ENCODE measurements at regions not wholly inside any gene's neighbourhood (a gene's known extent, or its start where the extent isn't known, plus 50 kb on each side); places are given as distances from the start of the nearest gene placed in this dataset.
"Not testable (repeated sequence)": the region's sequence is repeated elsewhere in the genome, so short reads cannot be mapped to it uniquely, and the experiment has no call there.

DNA sequence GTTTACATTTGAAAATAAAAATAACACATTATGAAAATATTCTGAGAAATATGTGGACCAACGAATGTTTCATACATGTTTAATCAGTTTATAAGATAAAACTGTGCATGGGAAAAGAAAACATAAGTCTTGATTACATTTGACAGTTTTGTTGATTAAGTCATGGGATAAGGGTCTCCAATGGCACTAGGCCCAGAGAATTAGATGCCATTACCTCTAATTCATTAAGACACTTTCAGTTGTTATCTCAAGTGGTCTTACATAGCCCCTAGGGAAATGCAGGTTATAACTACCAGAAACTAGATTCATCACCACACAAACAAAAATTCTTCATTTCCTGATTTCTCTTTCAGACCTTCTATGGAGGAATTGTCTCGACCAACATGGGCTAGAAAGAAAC is 300.8 kb downstream of the PCDH7 start:
- Histone ChIP-seq H3K4me3 (no peak overlapping the region), H3K27ac (no peak overlapping the region)
- TF ChIP-seq, protein P1, sequence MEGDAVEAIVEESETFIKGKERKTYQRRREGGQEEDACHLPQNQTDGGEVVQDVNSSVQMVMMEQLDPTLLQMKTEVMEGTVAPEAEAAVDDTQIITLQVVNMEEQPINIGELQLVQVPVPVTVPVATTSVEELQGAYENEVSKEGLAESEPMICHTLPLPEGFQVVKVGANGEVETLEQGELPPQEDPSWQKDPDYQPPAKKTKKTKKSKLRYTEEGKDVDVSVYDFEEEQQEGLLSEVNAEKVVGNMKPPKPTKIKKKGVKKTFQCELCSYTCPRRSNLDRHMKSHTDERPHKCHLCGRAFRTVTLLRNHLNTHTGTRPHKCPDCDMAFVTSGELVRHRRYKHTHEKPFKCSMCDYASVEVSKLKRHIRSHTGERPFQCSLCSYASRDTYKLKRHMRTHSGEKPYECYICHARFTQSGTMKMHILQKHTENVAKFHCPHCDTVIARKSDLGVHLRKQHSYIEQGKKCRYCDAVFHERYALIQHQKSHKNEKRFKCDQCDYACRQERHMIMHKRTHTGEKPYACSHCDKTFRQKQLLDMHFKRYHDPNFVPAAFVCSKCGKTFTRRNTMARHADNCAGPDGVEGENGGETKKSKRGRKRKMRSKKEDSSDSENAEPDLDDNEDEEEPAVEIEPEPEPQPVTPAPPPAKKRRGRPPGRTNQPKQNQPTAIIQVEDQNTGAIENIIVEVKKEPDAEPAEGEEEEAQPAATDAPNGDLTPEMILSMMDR (IDR thresholded peaks at IDR 0.05) = no peak
- DNase-seq (ENCODE audit: low spot score) = no peak

DNA sequence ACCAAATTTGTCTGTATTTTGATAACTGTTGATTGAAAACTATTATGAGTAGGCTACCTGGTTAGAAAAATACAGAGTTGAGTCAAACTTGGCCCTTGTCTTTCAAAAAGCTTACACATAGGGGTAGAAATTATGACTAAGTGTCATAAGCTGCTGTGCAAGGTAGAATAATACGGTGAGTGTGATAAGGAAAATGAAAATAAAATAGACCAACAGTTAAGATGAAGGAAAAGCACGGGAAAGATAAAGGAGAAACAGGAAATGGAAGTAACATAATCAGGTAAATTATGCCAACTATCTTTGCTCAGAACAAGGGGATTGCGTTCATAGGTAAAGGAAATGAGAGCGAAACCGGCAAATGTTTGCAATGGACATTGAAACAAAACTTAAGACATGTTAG is 302.5 kb downstream of the PCDH7 start:
- H3K4me3 ChIP-seq = no peak overlapping the region
- TF ChIP-seq, protein P1 (IDR thresholded peaks at IDR 0.05) = no peak
- H3K27ac ChIP-seq = no peak overlapping the region

DNA sequence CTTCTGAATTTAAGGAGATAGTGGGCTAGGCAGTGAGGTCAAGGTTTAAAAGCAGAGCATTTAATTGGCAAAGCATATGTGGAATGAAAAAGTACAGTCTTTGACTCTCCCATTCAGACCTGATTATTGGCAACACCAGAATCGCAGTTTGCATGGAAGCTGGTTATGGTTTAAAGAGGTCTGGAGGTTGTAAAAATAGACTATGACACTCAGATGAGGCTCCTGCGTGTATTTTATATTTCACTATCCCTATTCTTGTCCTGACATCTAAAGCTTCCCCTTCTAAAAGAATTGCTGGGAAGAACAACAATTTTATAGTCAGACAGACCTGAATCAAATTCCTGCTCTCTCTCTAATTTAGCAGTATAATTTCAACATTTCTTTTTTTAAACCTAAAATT is 302.9 kb downstream of the PCDH7 start:
- Histone ChIP-seq H3K4me3 (no peak overlapping the region), H3K27ac (no peak overlapping the region)
- no peak for DNase-seq (ENCODE audit: low spot score)
- TF ChIP-seq, protein P1 (IDR thresholded peaks at IDR 0.05) = no peak

More for the DNA sequence above, 302.5 kb downstream of the PCDH7 start:
- no peak for DNase-seq (ENCODE audit: low spot score)

DNA sequence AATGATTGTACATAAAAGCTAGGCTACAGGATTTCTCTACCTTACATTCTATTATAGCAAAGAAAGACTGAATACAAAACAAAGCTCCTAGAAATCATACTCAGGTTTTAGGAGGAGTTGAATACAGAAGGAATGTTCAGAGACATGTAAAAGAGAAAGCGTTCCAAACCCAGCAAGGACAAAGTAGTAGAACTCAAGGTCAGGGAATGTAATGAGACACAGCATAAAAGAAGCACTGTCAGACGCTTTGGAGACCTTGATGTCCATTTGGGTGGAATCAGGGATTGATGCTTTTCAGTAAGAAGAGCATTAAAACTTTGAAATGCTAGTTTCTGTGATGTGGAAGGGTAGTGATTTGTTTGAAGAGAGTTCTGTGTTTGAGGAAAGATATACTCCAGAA is 303.6 kb downstream of the PCDH7 start:
- no peak for DNase-seq (ENCODE audit: low spot score)
- no peak overlapping the region for H3K27ac ChIP-seq
- TF ChIP-seq, protein P1 (IDR thresholded peaks at IDR 0.05) = no peak
- no peak overlapping the region for H3K4me3 ChIP-seq

DNA sequence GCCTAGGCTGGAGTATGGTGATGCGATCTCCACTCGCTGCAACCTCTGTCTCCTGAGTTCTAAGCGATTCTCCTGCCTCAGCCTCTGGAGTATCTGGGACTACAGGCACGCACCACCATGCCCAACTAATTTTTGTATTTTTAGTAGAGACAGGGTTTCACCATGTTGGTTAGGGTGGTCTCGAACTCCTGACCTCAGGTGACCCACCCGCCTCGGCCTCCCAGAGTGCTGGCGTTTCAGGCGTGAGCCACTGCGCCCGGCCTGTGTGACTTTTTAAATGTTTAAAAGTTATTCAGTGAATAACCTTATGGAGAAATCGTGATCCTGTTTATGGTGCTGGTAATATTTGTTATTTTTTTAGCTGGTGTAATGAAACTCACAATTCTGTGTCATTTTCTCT is 304.6 kb downstream of the PCDH7 start:
- H3K4me3 ChIP-seq; H3K27ac ChIP-seq; DNase-seq (ENCODE audit: low spot score): not testable (repeated sequence)

DNA sequence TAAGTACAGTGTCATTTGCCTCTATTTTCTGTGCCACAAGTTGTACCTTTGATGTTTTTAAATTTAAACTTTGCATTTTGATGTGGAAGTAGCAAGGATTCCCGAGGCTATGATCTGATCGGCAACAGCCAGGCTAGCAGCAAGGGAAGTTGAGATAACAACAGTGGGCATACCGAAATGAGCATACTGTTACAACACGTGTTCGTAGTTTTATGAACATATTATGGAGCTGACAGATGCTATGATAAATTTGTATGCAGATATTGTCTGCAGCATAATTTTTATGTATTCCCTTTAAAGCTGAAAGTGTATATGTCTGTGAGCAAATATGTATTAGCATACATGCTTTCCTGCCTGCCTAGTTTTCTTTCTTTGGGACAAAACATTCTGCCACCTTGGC is 306.1 kb downstream of the PCDH7 start:
- no peak overlapping the region for H3K4me3 ChIP-seq

DNA sequence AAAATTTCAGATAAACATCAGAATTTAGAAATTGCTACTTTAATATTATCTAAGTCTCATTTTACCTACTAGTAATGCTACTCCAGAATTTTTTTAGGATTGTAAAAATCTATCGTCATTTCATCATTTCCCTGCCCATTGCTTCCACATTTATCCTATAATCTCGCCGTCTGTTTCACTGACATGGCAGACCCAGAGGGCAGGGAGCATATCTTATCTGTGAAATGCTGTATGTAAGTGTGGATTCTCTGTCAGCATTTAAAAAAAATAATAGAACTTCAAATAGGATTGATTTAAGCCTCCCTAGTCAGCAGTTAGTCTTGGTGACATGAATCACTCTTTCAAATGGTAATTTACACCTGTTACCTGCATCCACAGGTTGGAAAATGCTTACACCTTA is 314.4 kb downstream of the PCDH7 start:
- TF ChIP-seq, protein P1 (IDR thresholded peaks at IDR 0.05) = no peak
- DNase-seq (ENCODE audit: low spot score) = no peak
- Histone ChIP-seq H3K27ac (no peak overlapping the region), H3K4me3 (no peak overlapping the region)

More for the DNA sequence above, 306.1 kb downstream of the PCDH7 start:
- no peak for DNase-seq (ENCODE audit: low spot score)
- TF ChIP-seq, protein P1 (IDR thresholded peaks at IDR 0.05) = no peak
- H3K27ac ChIP-seq = no peak overlapping the region

DNA sequence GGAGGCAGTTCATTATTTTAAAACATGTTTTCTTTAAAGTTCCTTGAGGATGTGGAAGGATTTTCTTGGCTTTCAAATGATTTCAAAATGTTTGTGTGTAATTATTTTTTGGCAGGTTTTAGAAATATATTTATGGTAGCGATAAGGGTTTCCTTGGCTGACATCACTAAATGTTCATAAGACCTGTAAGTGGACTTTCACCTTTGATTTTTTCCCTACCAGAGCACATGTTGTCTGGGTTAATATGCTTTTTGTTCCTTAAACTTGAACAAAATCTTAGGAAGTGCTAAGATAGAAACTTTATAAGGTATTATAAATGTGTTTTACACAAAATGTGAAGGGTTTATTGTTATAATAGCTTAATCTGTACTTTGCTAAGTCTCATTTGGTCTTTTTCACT is 315.6 kb downstream of the PCDH7 start:
- no peak for DNase-seq (ENCODE audit: low spot score)
- Histone ChIP-seq H3K4me3 (no peak overlapping the region), H3K27ac (no peak overlapping the region)
- TF ChIP-seq, protein P1 (IDR thresholded peaks at IDR 0.05) = no peak
